ENCODE measurements at regions not wholly inside any gene's neighbourhood (a gene's known extent, or its start where the extent isn't known, plus 50 kb on each side); places are given as distances from the start of the nearest gene placed in this dataset.
"Not testable (repeated sequence)": the region's sequence is repeated elsewhere in the genome, so short reads cannot be mapped to it uniquely, and the experiment has no call there.

GRCh38 chrX:40855932-40856515 is 120.7 kb upstream of the MED14 start:
- no peaks in the 10 kb centered on the region for H3K36me3 Mint-ChIP-seq
- no peaks in the 10 kb centered on the region for H3K4me1 Mint-ChIP-seq
- ATAC-seq (ENCODE audit: low read depth in 2 of 2) (no peak), DNase-seq (no peak)
- peaks cover 0 to 26% (median 6%) of the 10 kb centered on the region in 3 donors for H3K27me3 Mint-ChIP-seq
- H3K9me3 Mint-ChIP-seq = peaks cover 0 to 11% (median 7%) of the 10 kb centered on the region in 7 donors
- H3K4me3 Mint-ChIP-seq = no peak overlapping the region
- no peak overlapping the region for H3K27ac Mint-ChIP-seq

DNA sequence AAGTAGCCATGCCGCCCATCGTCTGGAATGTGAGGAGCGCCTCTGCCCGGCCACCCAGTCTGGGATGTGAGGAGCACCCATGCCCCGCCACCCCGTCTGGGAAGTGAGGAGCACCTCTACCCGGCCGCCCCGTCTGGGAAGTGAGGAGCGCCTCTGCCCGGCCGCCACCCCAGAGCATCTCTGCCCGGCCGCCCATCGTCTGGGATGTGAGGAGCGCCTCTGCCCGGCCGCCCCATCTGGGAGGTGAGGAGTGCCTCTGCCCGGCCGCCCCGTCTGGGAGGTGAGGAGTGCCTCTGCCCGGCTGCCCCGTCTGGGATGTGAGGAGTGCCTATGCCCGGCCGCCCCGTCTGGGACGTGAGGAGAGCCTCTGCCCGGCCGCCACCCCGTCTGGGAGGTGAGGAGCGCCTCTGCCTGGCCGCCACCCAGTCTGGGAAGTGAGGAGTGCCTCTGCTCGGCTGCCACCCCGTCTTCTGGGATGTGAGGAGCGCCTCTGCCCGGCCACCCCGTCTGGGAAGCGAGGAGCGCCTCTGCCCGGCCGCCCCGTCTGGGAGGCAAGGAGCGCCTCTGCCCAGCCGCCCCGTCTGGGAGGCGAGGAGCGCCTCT is 126.7 kb upstream of the MED14 start:
- ATAC-seq (ENCODE audit: low read depth in 2 of 2); DNase-seq; H3K4me1 Mint-ChIP-seq; H3K27ac Mint-ChIP-seq; H3K36me3 Mint-ChIP-seq: not testable (repeated sequence)
- peaks cover 0 to 21% (median 6%) of the 10 kb centered on the region in 7 donors for H3K9me3 Mint-ChIP-seq
- H3K4me3 Mint-ChIP-seq = peak overlapping the region in 1 of 8 donors; percentile 78
- H3K27me3 Mint-ChIP-seq = peaks cover 0 to 24% (median 6%) of the 10 kb centered on the region in 3 donors

- H3K4me3 Mint-ChIP-seq; H3K27ac Mint-ChIP-seq; DNase-seq; ATAC-seq (ENCODE audit: low read depth in 2 of 2); H3K4me1 Mint-ChIP-seq; H3K36me3 Mint-ChIP-seq: not testable (repeated sequence)
- Mint-ChIP-seq H3K9me3 (peaks cover 0 to 24% (median 6%) of the 10 kb centered on the region in 7 donors), H3K27me3 (peaks cover 0 to 24% (median 6%) of the 10 kb centered on the region in 3 donors)
Observed at GRCh38 chrX:40863260-40863659, 127.9 kb upstream of the MED14 start.

GRCh38 chrX:40863671-40864070 is 128.3 kb upstream of the MED14 start:
- H3K4me3 Mint-ChIP-seq = no peak overlapping the region
- no peaks in the 10 kb centered on the region for H3K36me3 Mint-ChIP-seq
- H3K9me3 Mint-ChIP-seq = peaks cover 0 to 24% (median 6%) of the 10 kb centered on the region in 7 donors
- no peaks in the 10 kb centered on the region for H3K4me1 Mint-ChIP-seq
- peaks cover 0 to 24% (median 6%) of the 10 kb centered on the region in 3 donors for H3K27me3 Mint-ChIP-seq
- no peak for DNase-seq
- no peak overlapping the region for H3K27ac Mint-ChIP-seq
- ATAC-seq (ENCODE audit: low read depth in 2 of 2) = no peak

DNA sequence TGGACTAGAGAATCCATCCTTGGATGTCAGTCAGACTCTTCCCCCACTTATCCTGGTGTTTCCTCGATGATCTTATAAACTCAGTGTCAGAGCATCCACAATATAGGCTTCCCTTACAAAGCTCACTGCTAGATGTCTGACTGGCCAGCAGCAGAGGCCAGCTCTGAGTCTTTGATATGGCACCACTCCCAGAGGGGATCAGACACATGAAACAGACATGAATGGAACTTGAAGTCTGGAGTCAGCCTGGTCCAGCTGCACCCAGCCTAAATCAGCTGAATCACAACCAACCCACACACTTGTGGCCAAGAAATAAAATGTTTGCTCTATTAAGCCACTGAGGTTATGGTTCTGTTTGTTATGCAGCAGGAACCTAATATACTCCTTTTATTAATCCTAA is 129.6 kb upstream of the MED14 start:
- H3K36me3 Mint-ChIP-seq = peaks cover 0 to 6% of the 10 kb centered on the region in 2 donors
- no peaks in the 10 kb centered on the region for H3K4me1 Mint-ChIP-seq
- H3K27me3 Mint-ChIP-seq = peaks cover 0 to 18% (median 0%) of the 10 kb centered on the region in 3 donors
- no peak overlapping the region for H3K4me3 Mint-ChIP-seq
- no peak overlapping the region for H3K27ac Mint-ChIP-seq
- ATAC-seq (ENCODE audit: low read depth in 2 of 2) (no peak), DNase-seq (no peak)
- H3K9me3 Mint-ChIP-seq = peaks cover 0 to 25% (median 11%) of the 10 kb centered on the region in 7 donors

DNA sequence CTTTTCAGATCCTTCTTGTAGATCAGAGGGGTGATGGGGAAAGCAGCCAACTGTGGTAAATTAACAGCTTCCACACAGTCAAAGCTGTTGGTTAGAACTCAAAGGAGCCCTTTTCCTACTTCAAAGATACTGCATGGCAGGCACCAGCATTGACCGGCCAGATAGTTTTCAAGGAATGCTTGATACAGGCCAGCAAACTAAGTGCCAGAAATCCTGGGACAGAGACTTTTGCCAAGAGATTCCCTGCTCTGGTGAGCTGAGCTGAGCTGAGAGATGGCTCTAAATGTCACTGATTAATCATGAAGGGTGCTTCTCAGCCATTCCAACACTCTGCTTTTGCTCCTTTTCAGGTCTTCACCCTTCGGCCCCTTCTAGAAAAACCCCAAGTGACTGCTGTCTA is 131.6 kb upstream of the MED14 start:
- ATAC-seq (ENCODE audit: low read depth in 2 of 2) (no peak), DNase-seq (no peak)
- Mint-ChIP-seq H3K27ac (no peak overlapping the region), H3K36me3 (peaks cover 0 to 6% of the 10 kb centered on the region in 2 donors), H3K27me3 (peaks cover 0 to 18% (median 0%) of the 10 kb centered on the region in 3 donors), H3K4me1 (peaks cover 0 to 6% (median 5%) of the 10 kb centered on the region in 3 donors), H3K9me3 (peaks cover 0 to 16% (median 10%) of the 10 kb centered on the region in 7 donors), H3K4me3 (no peak overlapping the region)

- no peak overlapping the region for H3K4me3 Mint-ChIP-seq
- peaks cover 0 to 16% (median 10%) of the 10 kb centered on the region in 7 donors for H3K9me3 Mint-ChIP-seq
Observed at GRCh38 chrX:40867352-40867751, 132.0 kb upstream of the MED14 start.

DNA sequence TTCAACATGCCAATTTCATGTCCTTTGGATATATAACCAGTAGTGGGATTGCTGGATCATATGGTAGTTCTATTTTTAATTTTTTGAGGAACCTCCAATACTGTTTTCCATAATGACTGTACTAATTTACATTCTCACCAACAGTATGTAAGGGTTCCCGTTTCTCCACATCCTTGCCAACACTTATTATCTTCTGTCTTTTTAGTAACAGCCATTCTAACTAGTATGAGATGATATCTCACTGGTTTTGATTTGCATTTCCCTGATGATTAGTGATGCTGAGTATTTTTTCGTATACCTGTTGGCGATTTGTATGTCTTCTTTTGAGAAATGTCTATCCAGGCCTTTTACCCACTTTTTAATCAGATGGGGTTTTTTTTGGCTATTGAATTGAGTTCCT is 133.5 kb upstream of the MED14 start:
- Mint-ChIP-seq H3K27me3 (peaks cover 0 to 18% (median 0%) of the 10 kb centered on the region in 3 donors), H3K9me3 (peaks cover 0 to 11% (median 6%) of the 10 kb centered on the region in 7 donors), H3K36me3 (peaks cover 0 to 6% of the 10 kb centered on the region in 2 donors), H3K4me3 (no peak overlapping the region), H3K27ac (no peak overlapping the region), H3K4me1 (peaks cover 0 to 6% (median 5%) of the 10 kb centered on the region in 3 donors)
- no peak for DNase-seq
- ATAC-seq (ENCODE audit: low read depth in 2 of 2) = no peak

More at GRCh38 chrX:40867352-40867751, 132.0 kb upstream of the MED14 start:
- ATAC-seq (ENCODE audit: low read depth in 2 of 2) = no peak
- H3K36me3 Mint-ChIP-seq = peaks cover 0 to 6% of the 10 kb centered on the region in 2 donors
- DNase-seq = no peak
- peaks cover 0 to 6% (median 5%) of the 10 kb centered on the region in 3 donors for H3K4me1 Mint-ChIP-seq
- H3K27me3 Mint-ChIP-seq = peaks cover 0 to 18% (median 0%) of the 10 kb centered on the region in 3 donors
- H3K27ac Mint-ChIP-seq = no peak overlapping the region

DNA sequence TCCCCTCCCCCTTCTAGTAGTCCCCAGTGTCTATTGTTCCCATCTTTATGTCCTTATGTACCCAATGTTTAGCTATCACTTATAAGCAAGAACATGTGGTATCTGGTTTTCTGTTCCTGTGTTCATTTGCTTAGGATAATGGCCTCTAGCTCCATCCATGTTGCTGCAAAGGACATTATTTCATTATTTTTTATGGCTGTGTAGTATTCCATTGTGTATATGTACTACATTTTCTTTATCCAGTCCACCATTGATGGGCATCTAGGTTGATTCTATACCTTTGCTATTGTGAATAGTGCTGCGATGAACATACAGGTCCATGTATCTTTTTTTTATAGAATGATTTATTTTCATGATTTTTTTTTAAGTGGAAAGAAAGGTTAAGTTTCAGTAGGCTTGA is 135.6 kb upstream of the MED14 start:
- not testable (repeated sequence) for H3K4me1 Mint-ChIP-seq, H3K36me3 Mint-ChIP-seq, H3K27ac Mint-ChIP-seq

GRCh38 chrX:40871385-40872082 is 136.2 kb upstream of the MED14 start:
- Mint-ChIP-seq H3K9me3 (peaks cover 0 to 11% (median 6%) of the 10 kb centered on the region in 7 donors), H3K4me1 (peaks cover 0 to 6% (median 5%) of the 10 kb centered on the region in 3 donors), H3K36me3 (peaks cover 0 to 6% of the 10 kb centered on the region in 2 donors), H3K27ac (no peak overlapping the region), H3K4me3 (peak overlapping the region in 1 of 8 donors; percentile 21), H3K27me3 (peaks cover 0 to 21% (median 0%) of the 10 kb centered on the region in 3 donors)
- no peak for DNase-seq
- peak; percentile 10 to 25 for ATAC-seq (ENCODE audit: low read depth in 2 of 2)

More for the DNA sequence above, 135.6 kb upstream of the MED14 start:
- DNase-seq; H3K4me3 Mint-ChIP-seq; ATAC-seq (ENCODE audit: low read depth in 2 of 2): not testable (repeated sequence)
- Mint-ChIP-seq H3K27me3 (peaks cover 0 to 21% (median 0%) of the 10 kb centered on the region in 3 donors), H3K9me3 (peaks cover 0 to 11% (median 6%) of the 10 kb centered on the region in 7 donors)

GRCh38 chrX:40872351-40872750 is 137.0 kb upstream of the MED14 start:
- DNase-seq (no peak), ATAC-seq (ENCODE audit: low read depth in 2 of 2) (no peak)
- H3K27ac Mint-ChIP-seq = no peak overlapping the region
- H3K4me3 Mint-ChIP-seq = no peak overlapping the region
- H3K4me1 Mint-ChIP-seq = peaks cover 0 to 6% (median 5%) of the 10 kb centered on the region in 3 donors
- H3K36me3 Mint-ChIP-seq = peaks cover 0 to 6% of the 10 kb centered on the region in 2 donors
- H3K9me3 Mint-ChIP-seq = peaks cover 0 to 11% (median 6%) of the 10 kb centered on the region in 7 donors
- peaks cover 0 to 21% (median 0%) of the 10 kb centered on the region in 3 donors for H3K27me3 Mint-ChIP-seq

- peak overlapping the region in 1 of 6 donors; percentile 13 for H3K27ac Mint-ChIP-seq
- H3K4me1 Mint-ChIP-seq = peaks cover 0 to 6% (median 5%) of the 10 kb centered on the region in 3 donors
- ATAC-seq (ENCODE audit: low read depth in 2 of 2) (no peak), DNase-seq (no peak)
- no peaks in the 10 kb centered on the region for H3K36me3 Mint-ChIP-seq
- peaks cover 0 to 3% (median 0%) of the 10 kb centered on the region in 7 donors for H3K9me3 Mint-ChIP-seq
- peaks cover 0 to 27% (median 0%) of the 10 kb centered on the region in 3 donors for H3K27me3 Mint-ChIP-seq
- H3K4me3 Mint-ChIP-seq = no peak overlapping the region
Observed at GRCh38 chrX:40875476-40875875, 140.1 kb upstream of the MED14 start.

DNA sequence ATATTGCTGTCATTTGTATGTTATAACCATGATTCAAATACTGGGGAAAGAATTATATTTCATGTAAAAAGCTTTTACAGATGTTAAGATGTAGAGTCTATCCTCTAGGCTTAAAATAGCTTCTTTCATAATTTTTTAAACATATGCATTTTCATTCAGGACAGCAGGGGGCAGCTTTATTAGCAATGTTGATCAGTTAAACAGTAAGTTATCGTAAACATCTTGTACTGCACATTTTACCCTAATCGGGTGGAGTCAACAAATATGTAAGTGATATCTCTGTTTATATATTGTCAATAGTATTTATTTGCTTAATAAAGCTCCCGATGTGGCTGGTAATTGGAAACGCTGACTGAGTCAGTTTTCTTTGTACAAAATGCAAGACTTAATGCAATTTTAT is 142.5 kb upstream of the MED14 start:
- Mint-ChIP-seq H3K27ac (no peak overlapping the region), H3K9me3 (peaks cover 0 to 4% (median 0%) of the 10 kb centered on the region in 7 donors), H3K27me3 (peaks cover 0 to 31% (median 0%) of the 10 kb centered on the region in 3 donors), H3K4me1 (no peaks in the 10 kb centered on the region), H3K36me3 (no peaks in the 10 kb centered on the region), H3K4me3 (no peak overlapping the region)
- ATAC-seq (ENCODE audit: low read depth in 2 of 2) (peak in 1 of 2 donors; percentile 32), DNase-seq (peak; percentile 6)
